K562 (cell line): ENCODE measurements at regions not wholly inside any gene's neighbourhood (a gene's known extent, or its start where the extent isn't known, plus 50 kb on each side); places are given as distances from the start of the nearest gene placed in this dataset.

ENCODE experiments used
- ATAC-seq: fragments of 200-7000 bp; cut with Tn5 transposase; 3 replicates; pipeline ENCODE4 v1.9.1; 2020; ENCODE audit warnings: moderate library complexity
- BruUV-seq: library from RNA; stranded (reverse); fragments of 400-500 nt; replicated peaks from 2 replicates; lab custom pipeline; 2021; lab: Mats Ljungman, UMichigan
- CTCF ChIA-PET: fragments of 300-600 bp; formaldehyde crosslinking; extraction: SDS; loops from one replicate; lab custom pipeline; 2021; ENCODE audit warnings: low intra/inter-chr PET ratio; lab: Yijun Ruan, JAX
- POLR2A ChIA-PET: fragments of 300-600, 350-650 bp; sonication (Branson Sonifier 250); formaldehyde crosslinking; extraction: SDS; loops from one replicate; lab custom pipeline; 2021; ENCODE audit warnings: antibody characterized with exemption, inconsistent platforms; lab: Yijun Ruan, JAX
- DNase-seq, 4 experiments: peaks; one replicate each; pipeline versions ENCODE4 v3.0.0 to v3.0.0-alpha.2; 2011 to 2018; ENCODE audit warnings: low spot score in 3 of 4, mixed read lengths in 3 of 4; ENCODE audit errors: extremely low read depth in 1 of 4
- FAIRE-seq: peaks from 2 replicates; lab custom pipeline; 2011; peaks lifted over from hg19 to GRCh38; lab: Jason Lieb, UNC
- H2AFZ ChIP-seq: 2 replicates; pipeline ENCODE4 v1.6.0; 2011; ENCODE audit warnings: low read depth, low read length, control low read depth, inconsistent platforms
- H3K27ac ChIP-seq: fragments of 200-600 bp; 3 replicates; pipeline ENCODE4 v1.8.0; 2011; ENCODE audit warnings: low read depth, mild to moderate bottlenecking, control low read depth, inconsistent platforms, low read length, moderate library complexity, mixed read lengths; ENCODE audit errors: extremely low read depth
- H3K27me3 ChIP-seq, 2 experiments: fragments of 300-600 bp in 1 of 2; 2 replicates in 1 of 2; 3 replicates in 1 of 2; pipeline versions ENCODE4 v1.6.0 to v1.8.0; 2011; ENCODE audit warnings: inconsistent platforms in 2 of 2, low read length in 2 of 2, mild to moderate bottlenecking in 1 of 2, mixed read lengths in 1 of 2, moderate library complexity in 1 of 2; ENCODE audit not compliant: control insufficient read depth in 2 of 2, insufficient read depth in 2 of 2
- H3K36me3 ChIP-seq: fragments of 300-600 bp; 3 replicates; pipeline ENCODE4 v1.8.0; 2011; ENCODE audit warnings: mild to moderate bottlenecking, low read length, inconsistent platforms; ENCODE audit not compliant: control insufficient read depth, insufficient read depth
- H3K4me1 ChIP-seq, 2 experiments: fragments of 200-600 bp in 1 of 2; replicated peaks in 1 of 2; 2 replicates in 1 of 2; 3 replicates in 1 of 2; pipeline versions ENCODE4 v1.5.1 to v1.8.0; 2011; ENCODE audit warnings: inconsistent platforms in 2 of 2, low read length in 2 of 2, mild to moderate bottlenecking in 1 of 2, mixed read lengths in 1 of 2, moderate library complexity in 1 of 2; ENCODE audit not compliant: control insufficient read depth in 2 of 2, insufficient read depth in 2 of 2
- H3K4me2 ChIP-seq: 2 replicates; pipeline ENCODE4 v1.6.1; 2011; ENCODE audit warnings: low read length, control low read depth, inconsistent platforms, mixed read lengths; ENCODE audit not compliant: insufficient read depth
- H3K4me3 ChIP-seq: fragments of 200-600 bp; sonication (generic), shearing (Covaris generic); 2 replicates; pipeline ENCODE4 v1.5.1; 2016; ENCODE audit warnings: control low read depth, inconsistent platforms
- H3K79me2 ChIP-seq: fragments of 200-600 bp; 3 replicates; pipeline ENCODE4 v1.8.0; 2011; ENCODE audit warnings: low read length, inconsistent platforms; ENCODE audit not compliant: control insufficient read depth, insufficient read depth
- H3K9ac ChIP-seq, 2 experiments: 2 replicates each; pipeline versions ENCODE4 v1.6.0 to v1.6.1; 2011; ENCODE audit warnings: low read depth in 2 of 2, low read length in 2 of 2, control low read depth in 1 of 2, inconsistent platforms in 1 of 2, mild to moderate bottlenecking in 1 of 2, mixed read lengths in 1 of 2; ENCODE audit not compliant: insufficient read depth in 1 of 2
- H3K9me1 ChIP-seq: one replicate; pipeline ENCODE4 v1.6.0; 2011; ENCODE audit warnings: inconsistent platforms, mild to moderate bottlenecking, low read length, moderate library complexity; ENCODE audit not compliant: control insufficient read depth, insufficient read depth
- H3K9me3 ChIP-seq: replicated peaks from 2 replicates; pipeline ENCODE4 v1.5.1; 2011; ENCODE audit warnings: low read depth, low read length, inconsistent platforms; ENCODE audit not compliant: control insufficient read depth, insufficient read depth
- H4K20me1 ChIP-seq: replicated peaks from 2 replicates; pipeline ENCODE4 v1.6.1; 2011; ENCODE audit warnings: low read length, inconsistent platforms, mixed read lengths; ENCODE audit not compliant: control insufficient read depth, insufficient read depth
- CBFA2T2 ChIP-seq: fragments of 450-650 bp; conservative IDR thresholded peaks from 2 replicates; pipeline ENCODE4 v1.6.1; 2017; ENCODE audit warnings: mild to moderate bottlenecking
- CEBPB ChIP-seq: fragments of 450-650 bp; IDR thresholded peaks from 2 replicates; pipeline ENCODE4 v1.6.1; 2016; ENCODE audit warnings: missing genetic modification characterization, missing compliant biosample characterization
- CREB1 ChIP-seq, 2 experiments: sonication (generic) in 1 of 2; formaldehyde crosslinking in 1 of 2; IDR thresholded peaks; 2 replicates each; pipeline versions ENCODE4 v1.6.1 to v1.8.0; 2012 to 2022; ENCODE audit warnings: inconsistent platforms in 1 of 2, mild to moderate bottlenecking in 1 of 2, missing genetic modification reagents in 1 of 2, moderate library complexity in 1 of 2
- ETS1 ChIP-seq: conservative IDR thresholded peaks from 2 replicates; pipeline ENCODE4 v1.6.1; 2011; ENCODE audit warnings: low read depth, mild to moderate bottlenecking, low read length; ENCODE audit not compliant: control insufficient read depth
- GATAD2B ChIP-seq: fragments of 450-650 bp; IDR thresholded peaks from 2 replicates; pipeline ENCODE4 v1.6.1; 2017; ENCODE audit warnings: mild to moderate bottlenecking, borderline replicate concordance
- KAT2B ChIP-seq: IDR thresholded peaks from one replicate; pipeline ENCODE4 v1.6.1; 2012; ENCODE audit warnings: low read depth, mild to moderate bottlenecking, control low read depth, inconsistent platforms, low read length, moderate library complexity
- SRSF1 ChIP-seq: fragments of 200-400 bp; formaldehyde crosslinking; IDR thresholded peaks from 2 replicates; pipeline ENCODE4 v1.6.1; 2017; ENCODE audit warnings: mild to moderate bottlenecking, low read depth, low read length, moderate library complexity
- ZC3H11A ChIP-seq: IDR thresholded peaks from 2 replicates; pipeline ENCODE4 v1.6.1; 2012; ENCODE audit warnings: low read depth, low read length, improper control_type of control experiment
- ZNF354B ChIP-seq: fragments of 250-450 bp; sonication (Bioruptor Pico); IDR thresholded peaks from 2 replicates; pipeline ENCODE4 v1.4.0; 2020
- WGBS: fragments of 100-300 bp; shearing (Covaris generic); methylation state at CpG from one replicate; pipeline ENCODE4 v1.1.6; 2016; ENCODE audit warnings: low coverage, mixed read lengths; ENCODE audit not compliant: insufficient coverage; ENCODE audit errors: missing lambda C conversion rate; 5-methylcytosine and 5-hydroxymethylcytosine counted together
- in situ Hi-C: fragments of 300-500 bp; cut with MboI; formaldehyde crosslinking; loops from 4 replicates; pipeline ENCODE4 v1.15.0; 2018; ENCODE audit warnings: inconsistent platforms, mixed read lengths
- intact Hi-C: fragments of 100-400 bp; cut with micrococcal nuclease; formaldehyde crosslinking; loops from 2 replicates; pipeline ENCODE4 v1.14.2; 2022

DNA sequence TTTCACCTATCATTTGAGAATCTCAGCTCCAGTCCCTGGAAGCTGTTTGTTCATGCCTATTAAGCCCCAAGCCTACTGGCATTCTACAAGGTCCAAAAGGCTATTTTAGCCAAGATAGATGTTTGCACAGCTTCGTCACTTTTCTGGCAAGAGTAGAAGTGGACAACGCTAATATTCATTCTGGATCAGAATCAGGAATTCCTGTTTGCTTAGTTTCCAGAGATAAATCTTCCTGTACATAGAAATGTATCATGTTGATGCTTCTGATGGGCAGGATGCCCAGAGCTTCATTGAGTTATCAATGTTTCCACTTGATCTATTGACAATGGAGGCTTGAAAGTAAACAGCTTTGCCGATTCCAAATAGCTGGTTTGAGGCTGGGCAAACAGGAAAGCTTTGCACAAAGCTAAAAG is 260.7 kb upstream of the CA10 start:
- Histone ChIP-seq H3K27me3 (no peaks in the 10 kb centered on the region), H3K27ac (no peak overlapping the region), H3K4me3 (no peak overlapping the region), H4K20me1 (no peaks in the 10 kb centered on the region), H3K9me3 (no peaks in the 10 kb centered on the region), H3K4me1 (no peaks in the 10 kb centered on the region), H3K9me1 (no peaks in the 10 kb centered on the region), H3K79me2 (no peaks in the 10 kb centered on the region), H3K4me2 (no peak overlapping the region), H3K36me3 (no peaks in the 10 kb centered on the region), H2AFZ (no peak overlapping the region), H3K9ac (no peak overlapping the region)
- TF ChIP-seq SRSF1: no peak
- TF ChIP-seq ZC3H11A: no peak
- no peak for TF ChIP-seq GATAD2B
- no peak for TF ChIP-seq CREB1 (IDR thresholded peaks at IDR 0.05)
- TF ChIP-seq CREB1 (CRISPR knock-in tag; IDR thresholded peaks at IDR 0.05): no peak
- no peak for TF ChIP-seq ZNF354B (CRISPR knock-in tag)
- TF ChIP-seq CBFA2T2: no peak
- TF ChIP-seq ETS1: no peak
- no peak for TF ChIP-seq CEBPB (tag)
- no peak for TF ChIP-seq KAT2B
- in situ Hi-C loops: no loop called here
- ChIA-PET CTCF (no interaction called here), POLR2A (no interaction called here)
- FAIRE-seq (no peak), ATAC-seq (no peak), DNase-seq (no peak)
- no TSS peak for BruUV-seq
- WGBS: 0% methylated on average over 3 of the region's 3 CpGs
- intact Hi-C loops: loop anchor here (10.0 kb wide), 1 partner anchor 554 kb away; no protein-coding TSS in a partner anchor
